Endothelial cell of umbilical vein (primary cell): ENCODE measurements at regions not wholly inside any gene's neighbourhood (a gene's known extent, or its start where the extent isn't known, plus 50 kb on each side); places are given as distances from the start of the nearest gene placed in this dataset.

ENCODE experiments used
- BruUV-seq: library from RNA; stranded (reverse); fragments of 400-500 nt; replicated peaks from 2 replicates; lab custom pipeline; 2021; lab: Mats Ljungman, UMichigan
- CTCF ChIA-PET: fragments of 300-600, 350-600 bp; sonication (Branson Sonifier 250); formaldehyde crosslinking; loops from one replicate; lab custom pipeline; 2021; ENCODE audit warnings: antibody characterized with exemption, inconsistent platforms; lab: Charles Lee
- POLR2A ChIA-PET: fragments of 300-600, 350-600 bp; sonication (Branson Sonifier 250); formaldehyde crosslinking; loops from one replicate; lab custom pipeline; 2021; ENCODE audit warnings: antibody characterized with exemption, inconsistent platforms; lab: Charles Lee
- DNase-seq: peaks from one replicate; pipeline ENCODE4 v3.0.0-alpha.2; 2011; ENCODE audit warnings: low read depth, low spot score
- FAIRE-seq: peaks from 2 replicates; lab custom pipeline; 2011; peaks lifted over from hg19 to GRCh38; lab: Jason Lieb, UNC
- H2AFZ ChIP-seq: 2 replicates; pipeline ENCODE4 v1.6.0; 2012; ENCODE audit warnings: low read depth, low read length, control low read depth, inconsistent platforms
- H3K27ac ChIP-seq: 2 replicates; pipeline ENCODE4 v1.5.1; 2011; ENCODE audit warnings: low read depth, mild to moderate bottlenecking, control low read depth, low read length, moderate library complexity; ENCODE audit not compliant: insufficient read depth
- H3K27me3 ChIP-seq, 2 experiments: 2 replicates each; pipeline versions ENCODE4 v1.6.0 to v1.6.1; 2011; ENCODE audit warnings: low read length in 2 of 2, mixed read lengths in 1 of 2; ENCODE audit not compliant: control insufficient read depth in 2 of 2, insufficient read depth in 2 of 2
- H3K36me3 ChIP-seq, 2 experiments: 2 replicates in 1 of 2; 3 replicates in 1 of 2; pipeline ENCODE4 v1.5.1; 2011; ENCODE audit warnings: low read length in 2 of 2, mild to moderate bottlenecking in 1 of 2, moderate library complexity in 1 of 2; ENCODE audit not compliant: control insufficient read depth in 2 of 2, insufficient read depth in 2 of 2; ENCODE audit errors: extremely low read depth in 1 of 2
- H3K4me1 ChIP-seq: 3 replicates; pipeline ENCODE4 v1.5.1; 2011; ENCODE audit warnings: mild to moderate bottlenecking, low read length; ENCODE audit not compliant: control insufficient read depth, insufficient read depth; ENCODE audit errors: extremely low read depth
- H3K4me2 ChIP-seq: 2 replicates; pipeline ENCODE4 v1.6.1; 2011; ENCODE audit warnings: low read length, control low read depth, mixed read lengths; ENCODE audit not compliant: insufficient read depth
- H3K4me3 ChIP-seq, 3 experiments: fragments of 200-600 bp in 1 of 3; sonication (generic), shearing (Covaris generic) in 1 of 3; replicated peaks in 1 of 3; 2 replicates each; pipeline ENCODE4 v1.5.1; 2011 to 2016; ENCODE audit warnings: control low read depth in 3 of 3, low read length in 3 of 3, mild to moderate bottlenecking in 2 of 3, inconsistent platforms in 1 of 3, low read depth in 1 of 3, moderate library complexity in 1 of 3; ENCODE audit not compliant: insufficient read depth in 1 of 3
- H3K79me2 ChIP-seq: 2 replicates; pipeline ENCODE4 v1.6.0; 2012; ENCODE audit warnings: low read length, inconsistent platforms; ENCODE audit not compliant: control insufficient read depth, insufficient read depth
- H3K9ac ChIP-seq: replicated peaks from 2 replicates; pipeline ENCODE3; 2011; ENCODE audit warnings: low read length, control low read depth; ENCODE audit not compliant: insufficient read depth; ENCODE audit errors: extremely low read depth
- H3K9me1 ChIP-seq: replicated peaks from 3 replicates; pipeline ENCODE4 v1.6.0; 2011; ENCODE audit warnings: mild to moderate bottlenecking, low read length; ENCODE audit not compliant: control insufficient read depth, insufficient read depth; ENCODE audit errors: extremely low read depth
- H3K9me3 ChIP-seq: replicated peaks from 2 replicates; pipeline ENCODE4 v1.5.1; 2012; ENCODE audit warnings: low read length, inconsistent platforms; ENCODE audit not compliant: control insufficient read depth, insufficient read depth
- H4K20me1 ChIP-seq: replicated peaks from 2 replicates; pipeline ENCODE3; 2011; ENCODE audit warnings: mild to moderate bottlenecking, low read length; ENCODE audit not compliant: control insufficient read depth, insufficient read depth; ENCODE audit errors: extremely low read depth
- EZH2 ChIP-seq: IDR thresholded peaks from 2 replicates; pipeline ENCODE4 v1.6.1; 2012; ENCODE audit warnings: borderline replicate concordance, low read depth, mild to moderate bottlenecking, moderate library complexity, low read length, inconsistent platforms; ENCODE audit not compliant: severe bottlenecking
- FOS ChIP-seq: IDR thresholded peaks from 2 replicates; pipeline ENCODE4 v1.6.1; 2011; ENCODE audit warnings: mild to moderate bottlenecking, low read length, moderate library complexity, borderline replicate concordance; ENCODE audit not compliant: insufficient read depth
- GATA2 ChIP-seq: IDR thresholded peaks from 2 replicates; pipeline ENCODE4 v1.7.0; 2011; ENCODE audit warnings: low read depth, mild to moderate bottlenecking, moderate library complexity, mixed read lengths, low read length; ENCODE audit not compliant: insufficient read length, insufficient read depth
- JUN ChIP-seq: IDR thresholded peaks from 2 replicates; pipeline ENCODE4 v1.6.1; 2011; ENCODE audit warnings: borderline replicate concordance, low read depth; ENCODE audit not compliant: insufficient read length, insufficient read depth
- MYC ChIP-seq: IDR thresholded peaks from one replicate; pipeline ENCODE4 v1.6.1; 2011; ENCODE audit warnings: mild to moderate bottlenecking, low read depth, low read length
- POLR2A ChIP-seq: IDR thresholded peaks from 2 replicates; pipeline ENCODE4 v1.6.1; 2012; ENCODE audit warnings: low read depth, mild to moderate bottlenecking, control low read depth, low read length
- POLR2AphosphoS5 ChIP-seq: IDR thresholded peaks from 2 replicates; pipeline ENCODE4 v1.6.1; 2012; ENCODE audit warnings: low read depth, mild to moderate bottlenecking, control low read depth, low read length, moderate library complexity; ENCODE audit not compliant: insufficient read depth
- dilution Hi-C: fragments of 300-500 bp; cut with MboI; formaldehyde crosslinking; loops from one replicate; pipeline ENCODE4 v1.15.0; 2019; ENCODE audit warnings: low sequenced_read_pairs; ENCODE audit not compliant: extremely low pct_ligation_motif_present
- intact Hi-C: fragments of 100-400 bp; cut with micrococcal nuclease; formaldehyde crosslinking; loops from one replicate; pipeline ENCODE4 v1.10.0; 2022
- TF ChIP-seq, protein P1 (sequence below), 2 donors: IDR thresholded peaks; 1 replicate in 1 of 2; 2 replicates in 1 of 2; pipeline ENCODE4 v1.5.1; 2011; ENCODE audit warnings: low read length in 2 of 2, mild to moderate bottlenecking in 2 of 2, moderate library complexity in 2 of 2, control low read depth in 1 of 2, inconsistent platforms in 1 of 2, low read depth in 1 of 2; ENCODE audit not compliant: insufficient read depth in 1 of 2; ENCODE audit errors: extremely low read depth in 1 of 2
- TF ChIP-seq, protein P2 (sequence below): IDR thresholded peaks from 2 replicates; pipeline ENCODE4 v1.6.1; 2011; ENCODE audit not compliant: insufficient read depth, insufficient read length

DNA sequence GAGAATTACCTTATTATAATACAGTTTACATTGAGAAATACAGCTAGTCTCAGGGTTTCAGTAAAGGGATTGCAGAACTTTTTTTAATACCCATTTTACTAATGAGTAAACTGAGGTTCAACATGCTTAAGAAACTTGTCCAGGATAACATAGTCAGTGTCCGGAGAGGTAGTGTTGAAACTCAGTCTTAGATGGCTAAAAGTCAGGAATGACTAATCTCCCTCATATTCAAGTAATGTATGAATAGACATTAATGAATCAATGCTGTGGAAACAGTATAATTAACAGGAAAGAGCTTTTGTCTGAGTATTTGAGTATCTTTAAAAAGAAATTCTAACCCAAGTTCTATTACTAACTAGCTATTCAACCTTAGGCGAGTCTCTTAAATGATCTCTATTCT lies 397.6 kb downstream of the PLA2G4A start:
- no peak for DNase-seq
- H3K79me2 ChIP-seq: no peaks in the 10 kb centered on the region
- H2AFZ ChIP-seq: no peak overlapping the region
- no peaks in the 10 kb centered on the region for H4K20me1 ChIP-seq
- H3K36me3 ChIP-seq: no peaks in the 10 kb centered on the region
- no peaks in the 10 kb centered on the region for H3K9me3 ChIP-seq
- FAIRE-seq: no peak
- no peaks in the 10 kb centered on the region for H3K27me3 ChIP-seq
- H3K4me1 ChIP-seq: no peaks in the 10 kb centered on the region
- BruUV-seq: no TSS peak
- H3K9me1 ChIP-seq: no peaks in the 10 kb centered on the region
- no peak overlapping the region for H3K4me2 ChIP-seq
- H3K4me3 ChIP-seq: no peak overlapping the region
- no peak overlapping the region for H3K9ac ChIP-seq
- POLR2A ChIA-PET: no interaction called here
- CTCF ChIA-PET: no interaction called here
- TF ChIP-seq EZH2: no peak
- TF ChIP-seq POLR2A: no peak
- no peak for TF ChIP-seq JUN
- TF ChIP-seq, protein P1, sequence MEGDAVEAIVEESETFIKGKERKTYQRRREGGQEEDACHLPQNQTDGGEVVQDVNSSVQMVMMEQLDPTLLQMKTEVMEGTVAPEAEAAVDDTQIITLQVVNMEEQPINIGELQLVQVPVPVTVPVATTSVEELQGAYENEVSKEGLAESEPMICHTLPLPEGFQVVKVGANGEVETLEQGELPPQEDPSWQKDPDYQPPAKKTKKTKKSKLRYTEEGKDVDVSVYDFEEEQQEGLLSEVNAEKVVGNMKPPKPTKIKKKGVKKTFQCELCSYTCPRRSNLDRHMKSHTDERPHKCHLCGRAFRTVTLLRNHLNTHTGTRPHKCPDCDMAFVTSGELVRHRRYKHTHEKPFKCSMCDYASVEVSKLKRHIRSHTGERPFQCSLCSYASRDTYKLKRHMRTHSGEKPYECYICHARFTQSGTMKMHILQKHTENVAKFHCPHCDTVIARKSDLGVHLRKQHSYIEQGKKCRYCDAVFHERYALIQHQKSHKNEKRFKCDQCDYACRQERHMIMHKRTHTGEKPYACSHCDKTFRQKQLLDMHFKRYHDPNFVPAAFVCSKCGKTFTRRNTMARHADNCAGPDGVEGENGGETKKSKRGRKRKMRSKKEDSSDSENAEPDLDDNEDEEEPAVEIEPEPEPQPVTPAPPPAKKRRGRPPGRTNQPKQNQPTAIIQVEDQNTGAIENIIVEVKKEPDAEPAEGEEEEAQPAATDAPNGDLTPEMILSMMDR (IDR thresholded peaks at IDR 0.05; ENCODE audit: extremely low read depth in 1 of 2, insufficient read depth in 1 of 2, low read depth in 1 of 2, low read length in 2 of 2): no peak
- TF ChIP-seq GATA2: no peak
- TF ChIP-seq POLR2AphosphoS5: no peak
- no peak for TF ChIP-seq MYC
- TF ChIP-seq, protein P2, sequence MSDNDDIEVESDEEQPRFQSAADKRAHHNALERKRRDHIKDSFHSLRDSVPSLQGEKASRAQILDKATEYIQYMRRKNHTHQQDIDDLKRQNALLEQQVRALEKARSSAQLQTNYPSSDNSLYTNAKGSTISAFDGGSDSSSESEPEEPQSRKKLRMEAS: no peak
- no peak for TF ChIP-seq FOS
- intact Hi-C loops: no loop called here
- dilution Hi-C loops: no loop called here
- H3K27ac ChIP-seq: no peak overlapping the region
